Activated CD4-positive, alpha-beta T cell treated with anti-CD3 and anti-CD28 coated beads, Interleukin-2, Interleukin-6, amounts not matched to agents 100 ng/mL and 50 ng/mL, durations not matched to agents 16 hours and 8 hours (primary cell): ENCODE measurements at regions not wholly inside any gene's neighbourhood (a gene's known extent, or its start where the extent isn't known, plus 50 kb on each side); places are given as distances from the start of the nearest gene placed in this dataset.

Source experiments
- DNase-seq: peaks from one replicate; pipeline ENCODE4 v3.0.0-alpha.2; 2020

DNA sequence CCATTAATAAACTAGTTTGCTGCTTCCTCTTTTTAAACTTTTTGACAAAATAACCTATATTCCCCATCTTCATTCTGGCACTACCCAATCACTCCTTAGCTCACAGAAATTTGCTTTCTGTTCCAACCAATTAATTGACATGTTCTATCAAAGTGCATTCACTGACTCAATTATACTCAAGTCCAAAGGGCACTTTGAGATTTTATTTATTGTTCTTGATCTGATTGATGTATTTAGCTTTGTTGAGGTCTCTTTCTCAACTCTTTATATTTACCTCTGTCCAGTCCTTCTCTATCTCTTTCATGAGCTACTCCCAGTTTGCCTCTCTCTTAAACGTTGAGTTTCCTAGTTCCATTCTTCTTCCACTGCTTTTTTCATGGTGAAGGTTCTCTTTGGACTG lies 104.4 kb upstream of the TENT5A start:
- no peak for DNase-seq

DNA sequence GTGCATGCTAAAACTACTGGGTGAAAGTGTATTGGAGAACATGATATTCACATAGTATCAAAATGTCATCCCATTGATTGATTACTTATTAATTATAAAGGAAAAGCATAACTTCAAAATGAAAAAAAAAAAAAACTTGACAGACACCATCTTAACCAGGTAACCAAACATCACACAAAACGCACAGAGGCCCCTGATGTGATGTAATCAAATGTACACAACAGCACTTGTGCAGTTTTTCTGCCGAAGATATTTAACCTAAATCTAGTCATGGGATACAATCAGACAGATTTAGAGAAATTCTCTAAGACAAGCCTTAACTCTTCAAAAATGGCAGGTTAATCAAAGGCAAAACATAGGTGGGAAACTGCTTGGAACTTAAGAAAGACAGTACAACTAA lies 102.0 kb upstream of the TENT5A start:
- DNase-seq: no peak

DNA sequence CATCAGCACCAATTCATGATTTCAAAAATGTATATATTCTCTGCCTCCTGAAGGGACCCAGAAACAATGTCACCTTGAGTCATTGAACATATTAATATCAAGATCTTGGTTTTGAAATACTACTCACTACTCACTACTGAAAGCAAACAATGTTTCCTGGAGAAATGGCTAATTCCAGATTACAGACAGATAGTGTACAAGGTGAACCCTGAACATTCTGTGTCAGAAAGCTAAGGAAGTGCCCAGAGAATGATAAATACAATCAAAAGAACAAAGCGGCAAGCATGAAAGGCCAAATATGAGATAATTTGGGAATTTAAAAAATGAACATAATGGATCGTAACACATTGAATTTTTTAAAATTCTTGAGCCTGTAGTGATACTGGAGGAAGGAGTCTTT lies 101.5 kb upstream of the TENT5A start:
- no peak for DNase-seq

DNA sequence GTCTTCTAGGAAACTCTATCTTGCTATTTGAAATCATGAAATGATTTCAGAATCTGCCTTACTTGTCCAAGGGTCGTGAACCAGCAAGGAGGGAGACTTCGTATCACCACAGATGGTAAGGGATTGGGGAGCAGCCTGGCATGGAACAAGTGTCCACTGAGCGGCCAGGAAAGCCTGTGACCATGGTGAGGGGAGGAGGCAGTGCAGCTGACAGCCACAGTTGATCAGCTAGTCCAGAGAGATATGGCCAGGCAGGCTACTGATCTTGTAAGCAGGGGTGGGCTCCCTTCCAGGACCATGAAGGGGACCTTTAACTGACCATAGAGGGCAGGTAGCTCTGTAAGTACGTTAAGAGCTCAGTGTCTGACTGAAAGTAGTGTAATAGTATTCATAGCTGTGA lies 96.8 kb upstream of the TENT5A start:
- DNase-seq: no peak

DNA sequence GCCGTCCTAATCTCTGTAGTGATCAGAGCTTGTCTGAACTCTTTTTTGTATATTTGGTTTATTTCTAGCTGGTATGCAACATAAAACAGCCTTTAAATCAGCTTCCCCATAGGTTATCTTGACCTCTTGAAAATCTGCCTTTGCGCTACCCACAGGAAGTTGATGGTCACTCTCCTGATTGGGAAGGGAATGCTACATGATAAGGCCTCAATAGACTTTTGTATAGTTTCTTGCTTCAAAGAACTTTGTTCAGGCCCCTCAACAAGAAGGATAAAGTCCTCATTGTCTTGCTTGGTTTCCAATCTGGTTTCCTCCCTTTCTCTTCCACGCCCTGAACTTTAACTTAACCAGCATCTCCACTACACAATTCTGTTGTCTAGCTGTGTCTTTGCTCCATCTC lies 95.4 kb upstream of the TENT5A start:
- DNase-seq: no peak

DNA sequence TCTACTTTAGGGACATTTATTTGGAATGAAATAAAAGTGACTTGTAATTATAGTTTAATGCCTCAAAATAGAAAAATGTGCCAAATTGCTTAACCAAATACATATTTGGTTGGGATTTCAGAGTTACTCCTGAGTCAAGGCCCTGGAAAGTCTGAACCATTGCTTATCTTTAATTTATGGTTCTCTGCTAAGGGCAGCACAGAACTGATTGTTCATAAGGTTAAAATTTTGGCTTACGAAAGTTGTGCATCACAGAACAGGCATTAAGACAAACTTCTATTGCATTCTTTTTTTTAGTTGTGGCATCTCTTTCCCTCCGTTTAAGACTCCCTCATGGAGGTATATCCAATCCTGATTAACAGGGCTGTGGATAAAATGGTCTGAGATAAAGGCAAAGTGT lies 92.2 kb upstream of the TENT5A start:
- DNase-seq: no peak

DNA sequence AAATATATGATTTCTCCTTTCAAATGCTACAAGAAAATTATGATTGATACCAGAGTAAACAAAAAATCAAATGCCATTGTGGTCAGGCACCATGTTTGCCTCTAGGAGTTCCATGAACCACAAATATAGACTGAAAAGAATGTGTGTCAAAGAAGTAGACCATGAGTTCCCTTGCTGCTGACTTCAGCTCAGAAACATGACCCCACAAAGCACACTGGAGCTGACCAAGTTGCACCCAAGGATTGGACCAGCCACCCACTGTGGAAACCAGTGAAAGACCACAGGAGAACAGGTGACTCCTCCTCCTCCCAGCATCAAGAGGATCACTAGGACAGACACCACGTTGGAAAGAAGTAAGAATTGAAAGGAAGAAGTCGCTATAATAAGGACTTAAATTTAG lies 90.8 kb upstream of the TENT5A start:
- DNase-seq: no peak

DNA sequence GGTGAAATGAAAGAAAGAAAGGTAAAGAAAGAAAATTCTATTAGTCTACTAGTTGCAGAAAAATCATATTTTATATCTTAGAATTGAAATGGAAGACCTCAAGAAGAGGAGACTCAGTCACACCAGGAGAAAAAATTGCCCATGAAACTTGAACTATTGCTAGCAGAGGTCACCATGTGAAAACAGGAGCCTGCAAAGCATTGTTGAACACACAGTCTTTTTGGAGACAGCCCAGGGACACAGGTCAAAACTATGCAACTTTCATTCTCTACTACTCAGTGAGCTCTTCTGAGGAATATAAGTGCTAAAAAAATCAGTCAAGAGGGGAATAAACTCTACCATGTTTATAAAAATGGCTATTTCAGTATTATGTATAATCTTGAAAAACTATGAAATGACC lies 89.8 kb upstream of the TENT5A start:
- DNase-seq: no peak

DNA sequence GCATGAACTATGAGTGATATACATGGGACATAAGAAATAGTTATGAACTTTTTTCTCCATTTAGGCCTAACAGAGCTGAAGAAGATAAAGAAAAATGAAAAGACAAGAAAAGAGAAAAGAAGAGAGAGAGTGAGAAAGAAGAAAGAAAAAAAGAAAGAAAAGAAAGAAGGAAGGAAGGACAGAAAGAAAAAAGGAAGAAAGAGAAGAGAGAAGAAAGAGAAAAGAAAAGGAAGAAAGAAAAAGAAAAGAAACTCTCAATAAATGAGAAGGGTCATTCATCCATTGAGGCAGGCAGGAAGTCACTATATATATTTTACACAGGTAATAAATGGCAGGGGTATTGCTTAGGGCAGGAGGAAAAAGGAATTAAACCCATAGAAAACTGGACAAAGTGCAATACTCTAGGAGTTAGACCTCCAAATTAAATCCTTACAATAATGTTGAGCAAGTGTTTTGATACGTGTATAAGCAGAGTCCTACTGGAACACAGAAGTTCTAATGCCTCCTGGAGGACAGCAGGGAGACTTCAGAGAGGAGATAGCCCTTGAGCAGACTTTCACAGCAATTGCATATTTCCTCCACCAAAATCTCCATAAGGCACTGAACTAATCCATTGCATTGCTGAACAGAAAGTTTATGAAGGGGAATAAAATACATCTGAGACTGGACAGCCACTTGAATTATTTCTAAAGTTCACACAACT lies 86.4 kb upstream of the TENT5A start:
- no peak for DNase-seq

DNA sequence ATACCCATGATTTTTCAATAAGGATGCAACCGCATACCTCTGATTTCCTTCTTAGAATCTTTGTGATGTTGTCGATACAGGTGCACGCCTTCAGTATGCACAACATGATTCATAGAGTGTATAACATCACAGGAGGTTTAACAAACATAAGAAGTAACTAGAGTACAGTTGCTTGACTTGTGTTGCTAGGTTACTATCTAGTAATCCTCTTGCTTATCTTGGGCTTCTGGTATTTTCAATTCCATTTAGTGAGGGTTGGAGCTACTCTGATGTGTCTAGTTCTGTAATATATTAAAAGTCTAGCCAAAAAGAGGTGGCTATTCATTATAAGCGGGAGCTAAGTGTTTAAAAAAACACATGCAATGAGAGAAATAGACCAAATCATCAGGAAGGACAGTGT lies 85.5 kb upstream of the TENT5A start:
- DNase-seq: no peak

DNA sequence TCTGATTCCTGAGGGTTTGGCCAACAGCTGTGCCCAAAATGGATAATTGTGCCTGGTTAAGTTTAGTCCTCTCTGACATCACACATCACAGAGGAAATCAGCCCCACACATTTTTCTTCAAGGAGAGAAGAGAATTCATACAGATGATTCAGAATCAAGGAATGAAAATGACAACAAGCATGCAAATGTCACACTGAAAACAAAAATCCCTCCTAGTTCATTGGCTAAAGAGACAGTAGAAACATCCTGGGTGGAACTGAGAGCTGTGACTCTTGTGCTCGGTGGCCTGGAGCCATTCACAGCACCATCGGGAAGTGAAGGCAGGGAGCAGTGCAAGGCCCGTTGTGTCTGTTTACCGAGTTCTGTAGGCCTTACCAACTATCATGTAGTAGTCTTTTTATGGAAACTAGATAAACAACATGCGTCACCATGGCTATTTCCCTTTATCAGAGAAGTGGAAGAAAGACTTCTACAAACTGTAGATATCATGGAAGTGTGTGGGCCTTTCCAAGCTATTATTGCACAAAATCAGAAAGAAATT lies 81.7 kb upstream of the TENT5A start:
- no peak for DNase-seq

DNA sequence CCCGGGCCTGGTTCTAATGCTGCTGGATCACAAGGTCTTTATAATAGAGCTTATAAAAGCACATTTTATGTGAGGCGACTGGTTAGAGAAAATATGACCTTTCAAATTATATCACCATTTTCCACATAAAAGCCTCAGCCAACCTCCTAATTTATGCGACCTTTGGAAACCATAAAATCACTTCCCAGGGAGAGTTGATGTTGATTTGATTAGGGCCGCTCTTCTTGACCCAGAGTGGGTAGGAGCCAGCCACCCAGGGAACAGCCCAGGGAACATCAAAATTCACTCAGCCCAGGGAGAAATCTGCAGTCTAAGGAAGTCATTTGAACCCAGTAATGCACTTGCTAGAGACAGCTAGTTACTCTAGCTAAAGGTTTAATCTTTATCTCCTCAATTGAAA lies 79.8 kb upstream of the TENT5A start:
- no peak for DNase-seq

DNA sequence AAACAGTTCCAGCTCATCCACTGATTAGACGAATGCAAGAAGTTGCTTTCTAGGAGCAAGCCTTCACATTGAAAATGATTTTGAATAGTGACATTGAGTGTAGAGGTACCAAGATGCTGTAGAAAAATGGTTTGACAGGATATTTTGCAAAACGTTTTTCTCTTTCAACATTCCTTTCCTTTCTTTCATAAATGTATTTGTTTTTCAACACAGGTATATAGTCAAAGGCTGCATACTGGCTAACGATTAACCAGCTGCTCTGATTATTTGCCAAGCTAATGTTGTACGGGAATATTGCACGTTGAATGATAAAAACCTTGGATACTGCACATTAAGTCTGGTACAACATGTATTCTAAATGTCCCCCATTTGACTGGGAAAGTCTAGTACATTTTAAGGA lies 78.8 kb upstream of the TENT5A start:
- no peak for DNase-seq

DNA sequence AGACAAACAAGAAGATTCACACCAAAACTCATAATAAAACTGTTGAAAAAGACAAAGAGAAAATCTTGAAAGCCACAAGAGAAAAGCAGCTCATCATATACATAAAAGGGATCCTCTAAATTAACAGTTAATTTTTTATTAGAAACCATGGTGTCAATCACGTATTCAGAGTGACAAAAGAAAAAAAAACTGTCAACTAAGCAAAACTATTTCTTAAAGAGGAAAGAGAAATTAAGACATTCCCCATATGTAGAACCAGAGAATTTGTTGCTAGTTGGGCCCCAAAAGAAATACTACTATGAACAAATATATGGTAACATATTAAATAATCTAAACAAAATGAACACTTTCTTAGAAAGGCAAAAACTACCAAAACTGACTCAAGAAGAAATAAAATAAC lies 74.3 kb upstream of the TENT5A start:
- DNase-seq: no peak

DNA sequence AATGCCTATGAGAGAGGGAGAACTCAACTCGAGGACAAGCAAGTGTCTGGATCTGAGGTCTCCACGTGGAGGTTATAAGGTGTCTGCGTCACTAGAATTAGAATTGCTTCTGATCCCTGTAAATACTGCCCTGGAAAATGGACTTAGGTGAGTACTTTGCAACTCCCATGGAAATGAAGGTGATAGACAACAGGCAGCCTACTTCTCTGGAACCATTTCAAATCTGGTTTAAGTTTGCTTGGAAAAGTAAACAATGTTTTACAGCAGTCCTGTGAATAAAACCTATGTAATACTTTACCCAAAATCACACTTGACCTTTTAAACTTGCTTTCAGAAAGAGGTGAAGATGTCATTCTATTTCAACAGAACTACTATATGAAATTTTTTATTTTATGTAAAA lies 70.1 kb upstream of the TENT5A start:
- no peak for DNase-seq

DNA sequence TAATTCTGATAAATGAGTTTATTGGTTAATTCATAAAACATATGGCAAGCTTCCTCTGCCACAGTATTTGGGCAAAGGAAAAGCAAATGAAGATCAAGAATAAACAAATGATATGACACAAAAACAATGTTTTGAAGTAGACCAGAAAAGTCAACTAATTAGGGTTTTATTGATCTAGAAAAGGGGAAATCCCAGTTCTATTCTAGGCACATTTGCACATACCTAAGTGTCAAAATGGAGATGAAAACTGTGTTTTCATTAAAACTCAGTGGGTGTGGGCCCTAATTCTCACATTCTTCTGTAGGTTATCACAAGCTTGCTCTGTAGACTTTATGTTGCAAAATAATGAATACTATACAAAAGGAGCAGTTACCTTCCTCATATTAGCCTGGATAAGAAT lies 69.0 kb upstream of the TENT5A start:
- no peak for DNase-seq

DNA sequence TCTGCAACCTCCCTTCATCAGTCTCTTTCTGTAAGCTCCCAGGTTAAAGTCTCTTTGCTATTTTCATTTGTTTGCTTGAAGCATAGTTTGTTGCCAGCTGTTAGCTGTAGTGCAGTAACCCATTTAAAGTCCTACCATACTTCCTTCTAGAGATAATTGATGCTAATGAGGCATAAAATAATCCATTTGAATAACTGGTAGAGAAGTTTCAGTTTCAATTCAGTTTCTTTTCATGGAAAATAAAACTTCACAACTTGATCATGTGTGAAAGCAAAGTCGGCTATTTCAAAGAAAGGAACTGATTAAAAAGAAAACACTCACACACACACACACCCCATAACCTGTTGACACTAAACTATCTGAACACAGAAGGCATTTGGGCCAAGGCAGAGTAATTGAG lies 68.5 kb upstream of the TENT5A start:
- no peak for DNase-seq

DNA sequence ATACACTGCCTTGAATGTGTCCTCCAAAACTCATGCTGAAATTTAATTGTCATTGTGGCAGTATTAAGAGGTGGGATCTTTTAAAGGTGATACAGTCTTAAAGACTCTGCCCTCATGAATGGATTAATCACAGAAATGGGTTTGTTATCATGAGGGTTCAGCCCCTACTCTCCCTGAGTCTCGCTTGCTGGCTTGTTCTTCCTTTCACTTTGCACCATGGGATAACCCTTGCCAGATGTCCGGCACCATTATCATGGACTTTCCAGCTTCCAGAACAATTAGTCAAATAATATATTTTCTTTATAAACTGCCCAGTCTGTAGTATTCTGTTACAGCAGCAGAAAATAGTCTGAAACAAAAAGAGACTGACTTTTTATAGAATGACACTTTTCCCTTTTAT lies 67.9 kb upstream of the TENT5A start:
- no peak for DNase-seq

DNA sequence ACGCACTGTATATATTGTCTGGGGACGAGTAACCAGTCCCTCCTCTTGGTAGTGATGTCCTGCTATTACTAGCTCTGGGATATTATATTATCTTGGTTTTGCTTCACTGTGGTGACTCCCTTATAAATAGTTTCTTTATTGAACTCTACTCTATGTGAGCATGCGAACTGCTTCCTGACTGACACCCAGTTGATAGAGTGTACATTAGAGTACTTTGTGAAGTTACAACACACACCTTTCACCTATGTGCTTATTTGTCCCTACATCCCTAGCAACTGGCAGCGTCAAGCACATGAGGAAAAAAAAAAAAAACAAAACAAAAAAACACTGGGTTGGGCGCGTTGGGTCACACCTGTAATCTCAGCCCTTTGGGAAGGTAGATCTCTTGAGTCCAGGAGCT lies 67.3 kb upstream of the TENT5A start:
- no peak for DNase-seq

DNA sequence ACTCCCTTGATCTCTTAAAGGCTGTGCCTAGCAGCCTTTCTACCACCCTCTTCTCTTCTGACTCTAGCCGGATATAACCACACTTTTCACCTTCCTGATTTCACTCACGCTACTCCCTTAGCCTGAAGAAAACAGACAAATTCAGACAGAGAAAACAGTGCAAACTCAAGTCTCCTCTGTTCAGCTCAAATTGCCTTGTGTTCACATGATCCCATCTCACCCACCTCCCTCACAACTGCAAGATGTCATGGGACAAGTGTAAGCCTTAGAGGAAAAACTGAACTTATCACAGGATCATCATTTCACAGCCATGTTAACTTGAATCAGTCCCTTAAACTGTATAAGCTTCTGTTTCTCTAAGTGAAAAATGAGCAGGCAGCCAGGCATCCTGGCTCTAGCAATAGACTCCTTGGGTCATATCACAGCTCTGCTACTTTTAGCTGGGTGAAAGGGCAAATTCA lies 66.5 kb upstream of the TENT5A start:
- peak; percentile 38 for DNase-seq

DNA sequence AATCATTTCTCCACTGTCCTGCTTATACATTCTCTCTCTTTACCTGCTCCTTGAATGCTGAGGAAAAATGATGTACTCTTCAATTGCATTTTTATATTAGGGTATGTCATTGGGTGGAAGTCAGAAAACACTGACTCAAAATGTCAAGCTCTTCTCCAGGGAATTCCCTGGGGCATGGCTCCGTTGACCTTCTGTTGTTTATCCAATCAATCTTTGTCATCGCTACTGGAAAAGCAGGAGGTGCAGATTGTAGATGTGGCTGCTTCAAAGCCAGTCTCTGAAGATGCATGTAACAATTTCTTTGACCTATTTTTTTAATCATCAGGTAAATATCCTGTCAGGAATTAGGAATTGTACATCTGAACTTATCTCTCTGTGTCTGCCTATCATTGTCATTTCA lies 63.9 kb upstream of the TENT5A start:
- no peak for DNase-seq

DNA sequence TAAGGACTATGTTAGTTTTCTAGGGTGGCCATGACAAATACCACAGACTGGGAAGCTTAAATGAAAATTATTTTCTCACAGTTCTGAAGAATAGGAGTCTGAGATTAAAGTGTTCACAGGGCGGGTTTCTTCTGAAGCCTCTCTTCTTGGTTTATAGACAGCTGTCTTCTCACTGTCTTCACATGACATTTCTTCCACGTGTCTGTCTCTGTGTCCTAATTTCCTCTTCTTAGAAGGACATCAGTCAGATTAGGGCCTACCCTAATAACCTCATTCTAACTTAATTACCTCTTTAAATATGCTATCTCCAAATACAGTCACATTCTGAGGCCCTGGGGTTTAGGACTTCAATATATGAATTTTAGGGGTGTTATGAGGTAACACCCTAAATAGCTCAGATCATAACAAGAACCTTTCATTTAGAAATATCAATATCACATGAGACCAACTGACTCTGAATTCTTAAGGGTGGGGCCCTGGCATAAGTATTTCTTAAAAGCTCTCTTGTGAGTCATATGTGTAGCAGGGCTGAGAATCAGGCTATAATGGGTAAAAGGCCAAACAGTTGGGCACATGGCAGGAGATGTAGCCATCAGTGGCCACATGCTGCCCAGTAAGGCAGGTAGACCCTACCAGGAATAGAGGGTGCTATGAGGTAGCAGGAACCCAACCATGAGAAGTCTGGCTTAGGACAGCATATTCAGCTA lies 62.0 kb upstream of the TENT5A start:
- no peak for DNase-seq

DNA sequence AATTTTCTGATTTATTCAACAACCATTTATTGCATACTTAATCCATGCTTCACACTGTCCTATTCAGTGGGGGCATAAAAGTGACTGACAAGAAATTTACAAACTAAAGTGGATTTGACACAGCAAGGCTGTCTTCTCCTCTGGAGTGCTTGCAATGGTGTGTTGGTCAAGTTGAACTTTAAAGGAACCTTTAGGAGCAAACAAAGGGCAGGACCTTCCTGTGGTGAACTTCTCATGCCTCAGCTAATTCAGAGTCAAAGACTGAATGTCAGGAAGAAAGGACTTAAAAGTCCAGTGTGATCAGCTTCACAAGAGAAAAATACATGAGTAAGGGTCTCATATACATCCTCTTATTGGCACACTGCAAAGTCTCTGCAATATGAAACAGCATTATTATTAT lies 60.8 kb upstream of the TENT5A start:
- no peak for DNase-seq

DNA sequence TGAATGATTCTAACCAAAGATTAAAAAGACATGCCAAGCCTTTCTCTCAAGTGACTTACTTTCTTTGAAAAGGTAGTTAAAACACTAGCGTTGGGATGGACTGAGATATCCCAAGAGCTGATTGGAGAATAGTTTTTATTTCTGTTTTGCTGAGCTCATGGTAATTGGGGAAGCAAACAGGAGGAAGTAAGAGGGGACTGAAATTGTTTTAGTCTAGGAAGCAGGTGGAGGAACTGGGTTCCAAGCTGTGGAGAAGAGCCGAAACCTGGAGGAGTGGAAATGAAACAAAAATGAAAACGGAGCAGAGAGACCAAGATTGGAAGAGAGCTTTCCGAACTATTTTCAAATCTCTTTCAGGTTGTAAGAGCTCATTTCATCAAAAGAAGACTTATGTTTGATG lies 59.9 kb upstream of the TENT5A start:
- DNase-seq: no peak
